ENCODE measurements at regions not wholly inside any gene's neighbourhood (a gene's known extent, or its start where the extent isn't known, plus 50 kb on each side); places are given as distances from the start of the nearest gene placed in this dataset.

DNA sequence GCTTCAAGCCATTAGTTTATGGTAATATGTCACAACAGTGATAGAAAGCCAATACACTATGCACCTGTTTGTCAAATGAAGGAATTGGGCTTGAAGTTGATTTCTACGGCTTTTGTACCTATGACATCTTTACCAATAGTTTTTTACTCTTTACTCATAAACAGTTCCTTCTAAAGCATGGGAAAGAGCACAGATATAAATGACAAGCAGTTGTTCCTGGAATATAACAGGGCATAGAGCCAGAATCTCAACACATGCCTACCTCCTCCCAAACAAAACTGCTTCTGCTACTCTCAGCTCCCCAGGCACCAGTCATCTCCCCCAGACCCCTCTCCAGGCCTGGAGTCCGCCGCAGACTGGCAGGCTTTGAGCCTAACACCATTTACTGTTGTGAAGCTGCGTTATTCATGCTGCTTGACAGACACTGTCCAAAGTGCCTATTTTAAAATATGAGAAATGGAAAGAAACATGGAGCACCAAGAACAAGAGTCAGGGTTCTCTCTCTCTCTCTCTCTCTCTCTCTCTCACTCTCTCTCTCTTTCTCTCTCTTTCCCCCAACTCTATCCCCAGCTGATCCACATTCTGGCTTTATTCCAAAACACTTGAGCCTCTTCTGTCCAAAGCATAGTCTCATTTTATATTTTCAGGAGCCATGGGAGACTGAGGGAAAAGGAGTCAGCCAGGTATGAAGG, 111.6 kb downstream of the ADRB2 start:
- Histone ChIP-seq H3K4me3 (no peak overlapping the region), H3K27me3 (no peaks in the 10 kb centered on the region), H3K4me1 (no peaks in the 10 kb centered on the region), H3K9me3 (no peaks in the 10 kb centered on the region), H3K27ac (no peak overlapping the region), H3K36me3 (no peaks in the 10 kb centered on the region)
- intact Hi-C loops (cut with DNase I; ENCODE audit: low total_unique reads) = no loop called here
- no peak for DNase-seq (ENCODE audit: low spot score in 2 of 2)
- TF ChIP-seq POLR2A (IDR thresholded peaks at IDR 0.05) (no peak), POLR2AphosphoS5 (IDR thresholded peaks at IDR 0.05) (no peak)
- TF ChIP-seq, protein P1, sequence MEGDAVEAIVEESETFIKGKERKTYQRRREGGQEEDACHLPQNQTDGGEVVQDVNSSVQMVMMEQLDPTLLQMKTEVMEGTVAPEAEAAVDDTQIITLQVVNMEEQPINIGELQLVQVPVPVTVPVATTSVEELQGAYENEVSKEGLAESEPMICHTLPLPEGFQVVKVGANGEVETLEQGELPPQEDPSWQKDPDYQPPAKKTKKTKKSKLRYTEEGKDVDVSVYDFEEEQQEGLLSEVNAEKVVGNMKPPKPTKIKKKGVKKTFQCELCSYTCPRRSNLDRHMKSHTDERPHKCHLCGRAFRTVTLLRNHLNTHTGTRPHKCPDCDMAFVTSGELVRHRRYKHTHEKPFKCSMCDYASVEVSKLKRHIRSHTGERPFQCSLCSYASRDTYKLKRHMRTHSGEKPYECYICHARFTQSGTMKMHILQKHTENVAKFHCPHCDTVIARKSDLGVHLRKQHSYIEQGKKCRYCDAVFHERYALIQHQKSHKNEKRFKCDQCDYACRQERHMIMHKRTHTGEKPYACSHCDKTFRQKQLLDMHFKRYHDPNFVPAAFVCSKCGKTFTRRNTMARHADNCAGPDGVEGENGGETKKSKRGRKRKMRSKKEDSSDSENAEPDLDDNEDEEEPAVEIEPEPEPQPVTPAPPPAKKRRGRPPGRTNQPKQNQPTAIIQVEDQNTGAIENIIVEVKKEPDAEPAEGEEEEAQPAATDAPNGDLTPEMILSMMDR (IDR thresholded peaks at IDR 0.05) = no peak

DNA sequence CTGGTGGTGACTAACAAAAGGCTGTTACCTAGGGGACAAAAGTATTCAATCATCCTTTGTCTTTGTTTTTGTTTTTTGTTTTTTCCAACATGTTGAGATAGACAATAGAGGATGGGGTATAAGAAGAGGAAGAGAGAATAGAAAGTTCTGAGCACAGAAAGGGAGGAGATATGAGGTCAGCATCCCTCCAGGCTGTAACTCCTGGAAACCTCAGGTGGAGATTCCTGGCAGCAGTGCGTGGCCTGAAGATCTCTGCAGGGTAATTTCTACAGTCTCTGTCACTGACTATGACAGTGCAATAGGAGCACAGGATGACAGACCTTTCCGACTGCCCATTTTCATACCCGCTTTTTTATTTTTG, 112.1 kb downstream of the ADRB2 start:
- H3K36me3 ChIP-seq = no peaks in the 10 kb centered on the region
- intact Hi-C loops (cut with DNase I; ENCODE audit: low total_unique reads) = no loop called here
- no peaks in the 10 kb centered on the region for H3K9me3 ChIP-seq
- no peaks in the 10 kb centered on the region for H3K4me1 ChIP-seq
- H3K4me3 ChIP-seq = no peak overlapping the region
- H3K27ac ChIP-seq = peak overlapping the region in 1 of 2 donors; percentile 17
- TF ChIP-seq POLR2AphosphoS5 (IDR thresholded peaks at IDR 0.05) (no peak), POLR2A (IDR thresholded peaks at IDR 0.05) (no peak)
- TF ChIP-seq, protein P1 (IDR thresholded peaks at IDR 0.05) = no peak
- DNase-seq (ENCODE audit: low spot score in 2 of 2) = peak in 1 of 2 donors; percentile 71
- no peaks in the 10 kb centered on the region for H3K27me3 ChIP-seq

DNA sequence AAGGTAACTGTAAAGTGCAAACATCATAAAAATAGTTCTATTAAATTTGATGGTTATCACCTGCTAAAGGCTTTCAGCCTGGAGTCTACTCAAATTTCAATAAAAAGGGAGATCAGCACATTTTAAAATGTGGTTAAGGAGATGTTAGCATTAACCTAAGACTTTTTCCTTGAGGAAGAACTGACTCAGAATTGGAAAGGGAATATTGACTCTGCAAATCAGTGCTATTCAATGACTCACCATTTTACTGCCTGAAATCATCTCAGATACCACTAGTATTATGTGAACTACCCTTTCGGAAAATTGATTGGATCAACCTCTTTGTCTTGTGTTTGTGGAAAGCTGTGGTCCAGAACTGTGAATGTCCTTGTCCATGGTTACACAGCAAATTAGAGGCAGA, 113.3 kb downstream of the ADRB2 start:
- Histone ChIP-seq H3K27ac (no peak overlapping the region), H3K27me3 (no peaks in the 10 kb centered on the region), H3K4me3 (no peak overlapping the region), H3K9me3 (no peaks in the 10 kb centered on the region), H3K4me1 (no peaks in the 10 kb centered on the region), H3K36me3 (no peaks in the 10 kb centered on the region)
- no peak for DNase-seq (ENCODE audit: low spot score in 2 of 2)
- intact Hi-C loops (cut with DNase I; ENCODE audit: low total_unique reads) = no loop called here
- TF ChIP-seq POLR2AphosphoS5 (IDR thresholded peaks at IDR 0.05) (no peak), POLR2A (IDR thresholded peaks at IDR 0.05) (no peak)
- TF ChIP-seq, protein P1 (IDR thresholded peaks at IDR 0.05) = no peak

DNA sequence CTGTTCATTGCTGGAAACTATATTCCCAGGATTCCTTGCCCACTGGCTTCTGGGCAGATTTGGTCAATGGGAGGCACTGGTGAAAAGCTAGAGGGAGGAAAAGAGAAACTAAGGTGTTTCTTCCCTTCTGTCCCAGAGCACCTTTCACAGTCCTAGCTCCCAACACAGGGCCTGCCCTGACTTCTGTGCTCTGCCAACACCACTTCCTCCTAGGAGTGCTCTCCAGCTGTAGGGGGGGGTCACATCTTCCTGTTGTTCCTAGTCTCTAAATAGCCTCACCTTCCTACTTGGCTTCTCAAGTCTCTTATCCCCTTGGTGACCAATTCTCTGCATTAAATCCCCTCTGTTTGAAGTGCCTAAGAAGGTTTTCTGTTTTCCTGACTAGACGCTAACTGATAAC, 115.4 kb downstream of the ADRB2 start:
- Histone ChIP-seq H3K27me3 (no peaks in the 10 kb centered on the region), H3K27ac (no peak overlapping the region), H3K4me3 (no peak overlapping the region), H3K9me3 (no peaks in the 10 kb centered on the region), H3K4me1 (no peaks in the 10 kb centered on the region), H3K36me3 (no peaks in the 10 kb centered on the region)
- no peak for DNase-seq (ENCODE audit: low spot score in 2 of 2)
- intact Hi-C loops (cut with DNase I; ENCODE audit: low total_unique reads) = no loop called here
- TF ChIP-seq POLR2A (IDR thresholded peaks at IDR 0.05) (no peak), POLR2AphosphoS5 (IDR thresholded peaks at IDR 0.05) (no peak)
- TF ChIP-seq, protein P1 (IDR thresholded peaks at IDR 0.05) = no peak

DNA sequence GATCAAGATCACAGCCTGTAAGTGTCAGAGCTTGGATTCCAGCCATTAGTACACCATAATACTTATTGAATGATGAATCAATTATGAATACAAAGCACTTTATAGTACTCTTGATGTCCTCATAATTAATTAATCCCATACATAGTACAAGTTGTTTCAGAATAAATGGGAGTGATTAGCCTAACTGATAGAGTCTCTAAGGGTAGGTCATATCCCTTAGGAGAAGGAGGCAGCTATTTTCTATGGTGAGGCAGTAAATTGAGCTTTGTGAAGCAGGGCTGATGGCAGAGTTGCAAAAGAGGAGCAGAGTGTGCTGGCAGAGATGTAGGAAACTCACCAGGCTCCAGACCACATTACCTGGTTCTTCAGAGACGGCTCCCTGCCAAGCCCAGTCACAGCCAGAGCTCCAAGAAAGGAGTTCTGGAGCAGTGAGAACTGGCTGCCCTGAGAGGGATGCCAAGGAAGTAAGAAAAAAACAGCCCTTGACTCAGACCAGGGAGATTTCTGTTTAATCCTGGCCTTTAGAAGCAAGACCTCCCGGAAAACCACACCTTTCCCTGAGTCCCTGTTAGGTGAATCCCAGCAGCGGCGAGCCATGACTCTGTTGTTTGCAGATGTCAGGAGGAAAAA, 112.9 kb downstream of the SH3TC2 start:
- intact Hi-C loops (cut with DNase I; ENCODE audit: low total_unique reads) = no loop called here
- Histone ChIP-seq H3K4me1 (no peaks in the 10 kb centered on the region), H3K36me3 (no peaks in the 10 kb centered on the region), H3K27ac (peak overlapping the region; percentile 87 to 89), H3K4me3 (no peak overlapping the region), H3K9me3 (no peaks in the 10 kb centered on the region), H3K27me3 (no peaks in the 10 kb centered on the region)
- TF ChIP-seq, protein P1 (IDR thresholded peaks at IDR 0.05) = no peak
- peak in 1 of 3 donors; percentile 56 for TF ChIP-seq POLR2AphosphoS5 (IDR thresholded peaks at IDR 0.05)
- peak; percentile 59 to 94 for DNase-seq (ENCODE audit: low spot score in 2 of 2)
